ENCODE measurements at regions not wholly inside any gene's neighbourhood (a gene's known extent, or its start where the extent isn't known, plus 50 kb on each side); places are given as distances from the start of the nearest gene placed in this dataset.

DNA sequence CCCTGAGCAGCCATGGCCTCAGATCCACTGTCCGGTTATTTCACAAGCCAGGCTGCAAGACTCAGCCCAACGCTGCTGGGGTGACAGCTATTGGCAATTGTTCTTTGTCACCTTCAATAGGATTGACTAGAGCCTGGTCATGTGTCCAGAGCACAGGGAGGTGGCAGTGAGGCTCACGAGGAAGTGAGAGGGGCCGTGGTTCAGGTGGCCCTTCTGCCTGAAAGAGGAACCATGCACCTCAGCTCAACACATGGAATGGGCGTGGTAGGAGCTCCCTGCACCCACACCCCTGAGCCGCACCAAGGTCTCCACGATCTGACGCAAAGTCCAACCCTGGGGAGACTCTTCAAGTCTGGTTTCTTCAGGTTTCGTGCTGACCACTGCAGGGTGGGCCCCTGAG, 184.8 kb upstream of the CDH4 start (continued):
- TF ChIP-seq CHD7 (IDR thresholded peaks at IDR 0.05; ENCODE audit: insufficient replicate concordance, low read length): no peak
- no peak for TF ChIP-seq KDM4A (IDR thresholded peaks at IDR 0.05; ENCODE audit: low read depth, low read length, severe bottlenecking)
- no peak for TF ChIP-seq SRF (IDR thresholded peaks at IDR 0.05; ENCODE audit: low read depth, low read length)
- no peak for TF ChIP-seq BCL11A (IDR thresholded peaks at IDR 0.05; ENCODE audit: low read depth in 2 of 2, low read length in 2 of 2)
- TF ChIP-seq, protein P1, sequence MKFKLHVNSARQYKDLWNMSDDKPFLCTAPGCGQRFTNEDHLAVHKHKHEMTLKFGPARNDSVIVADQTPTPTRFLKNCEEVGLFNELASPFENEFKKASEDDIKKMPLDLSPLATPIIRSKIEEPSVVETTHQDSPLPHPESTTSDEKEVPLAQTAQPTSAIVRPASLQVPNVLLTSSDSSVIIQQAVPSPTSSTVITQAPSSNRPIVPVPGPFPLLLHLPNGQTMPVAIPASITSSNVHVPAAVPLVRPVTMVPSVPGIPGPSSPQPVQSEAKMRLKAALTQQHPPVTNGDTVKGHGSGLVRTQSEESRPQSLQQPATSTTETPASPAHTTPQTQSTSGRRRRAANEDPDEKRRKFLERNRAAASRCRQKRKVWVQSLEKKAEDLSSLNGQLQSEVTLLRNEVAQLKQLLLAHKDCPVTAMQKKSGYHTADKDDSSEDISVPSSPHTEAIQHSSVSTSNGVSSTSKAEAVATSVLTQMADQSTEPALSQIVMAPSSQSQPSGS (IDR thresholded peaks at IDR 0.05; ENCODE audit: low read length): no peak

Data from H1 (cell line).